Loucy (cell line): ENCODE measurements at regions not wholly inside any gene's neighbourhood (a gene's known extent, or its start where the extent isn't known, plus 50 kb on each side); places are given as distances from the start of the nearest gene placed in this dataset.

Source experiments
- H2AFZ ChIP-seq: fragments of 200-600 bp; sonication (generic); 2 replicates; pipeline ENCODE4 v1.6.0; 2016; ENCODE audit warnings: antibody characterized with exemption, mild to moderate bottlenecking, low read length, moderate library complexity
- H3F3A ChIP-seq: fragments of 200-600 bp; 2 replicates; pipeline ENCODE4 v1.6.0; 2016; ENCODE audit warnings: antibody characterized with exemption, low read depth, mild to moderate bottlenecking
- H3K27me3 ChIP-seq: fragments of 200-600 bp; sonication (generic); 2 replicates; pipeline ENCODE4 v1.6.1; 2014; ENCODE audit warnings: low read length, mild to moderate bottlenecking; ENCODE audit not compliant: insufficient read depth, poor library complexity, severe bottlenecking
- H3K36me3 ChIP-seq: fragments of 200-600 bp; sonication (generic); 2 replicates; pipeline ENCODE4 v1.6.1; 2016; ENCODE audit warnings: low read length; ENCODE audit not compliant: insufficient read depth
- H3K4me1 ChIP-seq: fragments of 200-600 bp; sonication (generic); 2 replicates; pipeline ENCODE4 v1.5.1; 2014; ENCODE audit warnings: low read length, mild to moderate bottlenecking; ENCODE audit not compliant: insufficient read depth, poor library complexity, severe bottlenecking
- H3K4me2 ChIP-seq: fragments of 200-600 bp; sonication (generic); 2 replicates; pipeline ENCODE4 v1.6.0; 2014; ENCODE audit warnings: antibody characterized with exemption, low read length, low read depth, mild to moderate bottlenecking; ENCODE audit not compliant: poor library complexity, severe bottlenecking
- H3K4me3 ChIP-seq: fragments of 200-600 bp; sonication (generic); 2 replicates; pipeline ENCODE4 v1.5.1; 2014; ENCODE audit warnings: low read length, mild to moderate bottlenecking, mixed read lengths; ENCODE audit not compliant: poor library complexity, severe bottlenecking
- H3K79me2 ChIP-seq: fragments of 200-600 bp; sonication (generic); 2 replicates; pipeline ENCODE4 v1.6.1; 2014; ENCODE audit warnings: low read length; ENCODE audit not compliant: insufficient read depth
- H3K9ac ChIP-seq: fragments of 200-600 bp; sonication (generic); 2 replicates; pipeline ENCODE4 v1.6.0; 2014; ENCODE audit warnings: mild to moderate bottlenecking, low read depth, low read length, moderate library complexity; ENCODE audit not compliant: poor library complexity, severe bottlenecking
- H3K9me2 ChIP-seq: fragments of 200-600 bp; sonication (generic); replicated peaks from 2 replicates; pipeline ENCODE4 v1.6.1; 2016; ENCODE audit warnings: low read depth, low read length, mixed read lengths
- H3K9me3 ChIP-seq: fragments of 200-600 bp; sonication (generic); 2 replicates; pipeline ENCODE4 v1.6.1; 2014; ENCODE audit warnings: mild to moderate bottlenecking, antibody characterized with exemption, low read length, low read depth; ENCODE audit not compliant: insufficient read depth
- H4K20me1 ChIP-seq: fragments of 200-600 bp; sonication (generic); 2 replicates; pipeline ENCODE4 v1.6.0; 2014; ENCODE audit warnings: antibody characterized with exemption, low read length, mild to moderate bottlenecking; ENCODE audit not compliant: insufficient read depth, poor library complexity, severe bottlenecking
- CTCF ChIP-seq: fragments of 200-600 bp; sonication (generic); conservative IDR thresholded peaks from 2 replicates; pipeline ENCODE4 v1.5.1; 2014; ENCODE audit warnings: mild to moderate bottlenecking, antibody characterized with exemption, low read length
- EZH2phosphoT487 ChIP-seq: fragments of 200-600 bp; IDR thresholded peaks from 2 replicates; pipeline ENCODE4 v1.6.1; 2018; ENCODE audit warnings: antibody characterized with exemption, mild to moderate bottlenecking, moderate library complexity, borderline replicate concordance

GRCh38 chr1:83499998-83500397 lies 498.9 kb downstream of the TTLL7 start:
- Histone ChIP-seq H3K79me2 (no peaks in the 10 kb centered on the region), H3K4me1 (no peaks in the 10 kb centered on the region), H2AFZ (no peak overlapping the region)

GRCh38 chr1:83497563-83497962 lies 501.4 kb downstream of the TTLL7 start:
- no peaks in the 10 kb centered on the region for H4K20me1 ChIP-seq
- no peak overlapping the region for H3K4me2 ChIP-seq
- H3F3A ChIP-seq: no peaks in the 10 kb centered on the region
- no peaks in the 10 kb centered on the region for H3K9me3 ChIP-seq
- H3K9me2 ChIP-seq: 0 out of 2 replicates have a peak, but pooled peaks cover 5% of the 10 kb centered on the region
- H3K27me3 ChIP-seq: no peaks in the 10 kb centered on the region
- no peak for TF ChIP-seq CTCF
- TF ChIP-seq EZH2phosphoT487: no peak
- no peak overlapping the region for H3K9ac ChIP-seq
- H3K79me2 ChIP-seq: no peaks in the 10 kb centered on the region
- no peak overlapping the region for H3K4me3 ChIP-seq
- no peaks in the 10 kb centered on the region for H3K4me1 ChIP-seq
- no peak overlapping the region for H2AFZ ChIP-seq
- no peaks in the 10 kb centered on the region for H3K36me3 ChIP-seq

More at GRCh38 chr1:83499998-83500397, 498.9 kb downstream of the TTLL7 start:
- Histone ChIP-seq H3K36me3 (no peaks in the 10 kb centered on the region), H3K9me3 (no peaks in the 10 kb centered on the region), H4K20me1 (no peaks in the 10 kb centered on the region), H3K4me2 (no peak overlapping the region), H3K9me2 (no peaks in the 10 kb centered on the region), H3F3A (no peaks in the 10 kb centered on the region), H3K27me3 (no peaks in the 10 kb centered on the region), H3K4me3 (no peak overlapping the region), H3K9ac (no peak overlapping the region)
- TF ChIP-seq EZH2phosphoT487: no peak
- no peak for TF ChIP-seq CTCF

GRCh38 chr1:83495560-83495959 lies 503.4 kb downstream of the TTLL7 start:
- H3F3A ChIP-seq: no peaks in the 10 kb centered on the region
- 0 out of 2 replicates have a peak, but pooled peaks cover 5% of the 10 kb centered on the region for H3K9me2 ChIP-seq
- TF ChIP-seq CTCF: no peak
- no peak for TF ChIP-seq EZH2phosphoT487
- H3K9ac ChIP-seq: no peak overlapping the region
- H4K20me1 ChIP-seq: no peaks in the 10 kb centered on the region
- no peak overlapping the region for H3K4me2 ChIP-seq
- no peaks in the 10 kb centered on the region for H3K4me1 ChIP-seq
- H3K4me3 ChIP-seq: no peak overlapping the region
- H3K36me3 ChIP-seq: no peaks in the 10 kb centered on the region
- no peak overlapping the region for H2AFZ ChIP-seq
- no peaks in the 10 kb centered on the region for H3K9me3 ChIP-seq
- no peaks in the 10 kb centered on the region for H3K27me3 ChIP-seq
- H3K79me2 ChIP-seq: no peaks in the 10 kb centered on the region
